DMS114 treated with DMSO at 0.1 percent for 48 hours (cell line): ENCODE measurements at regions not wholly inside any gene's neighbourhood (a gene's known extent, or its start where the extent isn't known, plus 50 kb on each side); places are given as distances from the start of the nearest gene placed in this dataset.

ENCODE experiments used
- DNase-seq: peaks from one replicate; lab custom pipeline; 2025; ENCODE audit not compliant: unreplicated experiment; lab: John Stamatoyannopoulos, UW

GRCh38 chr18:60146220-60146960 is 226.2 kb downstream of the MC4R start:
- DNase-seq: no peak

DNA sequence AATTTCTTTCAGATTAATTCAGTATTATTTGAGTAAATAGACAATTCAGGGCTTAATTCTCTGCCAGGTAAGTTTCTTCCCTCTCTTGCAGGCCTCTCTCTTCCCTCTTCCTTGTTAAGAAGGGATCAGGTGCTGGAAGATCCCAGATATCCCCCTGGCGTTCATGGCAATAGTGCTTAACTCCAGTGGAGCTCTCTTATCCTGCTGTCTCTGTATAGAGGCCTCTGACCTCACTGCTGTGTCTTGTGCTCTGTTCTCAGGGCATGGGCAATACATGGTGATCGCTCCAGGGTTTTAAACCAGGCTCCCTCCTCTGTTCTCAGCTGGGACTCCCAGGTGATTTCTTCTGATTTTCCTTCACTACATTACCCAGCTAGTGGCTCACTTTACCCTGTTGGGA is 226.8 kb downstream of the MC4R start:
- no peak for DNase-seq

GRCh38 chr18:60134806-60135205 is 235.0 kb downstream of the PMAIP1 start:
- DNase-seq: no peak

DNA sequence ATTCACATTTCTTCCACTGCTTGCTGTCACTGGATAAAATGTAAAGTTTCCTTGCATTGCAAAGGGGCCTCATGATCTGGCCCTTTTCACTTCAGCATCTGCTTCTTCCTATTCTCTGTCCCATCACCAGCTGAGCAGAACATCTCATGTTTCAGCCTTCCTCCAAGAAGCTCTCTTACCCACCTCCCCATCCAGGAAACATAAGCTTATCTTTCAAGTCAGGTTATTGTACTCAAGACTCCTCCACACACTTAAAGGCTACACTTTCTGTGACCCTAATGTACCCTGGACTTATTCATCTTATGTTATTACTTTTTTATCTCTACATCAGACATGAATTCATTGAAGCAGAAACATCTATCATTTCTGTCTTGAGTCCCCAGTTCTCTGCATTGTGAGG is 230.5 kb downstream of the PMAIP1 start:
- DNase-seq: no peak

- no peak for DNase-seq
Measured at GRCh38 chr18:60123031-60123430, 223.2 kb downstream of the PMAIP1 start.

DNA sequence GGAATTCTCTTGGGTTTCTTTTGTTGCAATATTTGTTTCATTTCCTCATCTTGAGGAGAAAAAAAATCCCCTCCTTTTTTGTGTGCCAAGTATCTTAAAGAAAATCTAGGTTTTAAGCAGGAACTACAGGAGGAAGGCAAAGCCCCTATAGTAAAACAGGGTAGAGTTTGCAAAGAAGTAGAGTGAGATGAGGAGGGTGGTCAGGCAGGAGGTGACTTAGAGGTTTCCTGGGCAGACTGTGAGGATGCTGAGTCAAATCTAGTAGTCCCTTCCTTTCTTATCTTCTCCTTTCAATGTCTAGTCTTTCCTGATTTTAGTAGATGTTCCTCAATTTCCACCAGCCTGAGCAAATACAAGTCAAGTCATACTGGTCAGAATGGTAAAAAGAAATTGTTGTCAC is 222.5 kb downstream of the PMAIP1 start:
- no peak for DNase-seq

- DNase-seq: no peak
Measured at GRCh38 chr18:60120231-60120750, 220.5 kb downstream of the PMAIP1 start.

- DNase-seq: no peak
Measured at GRCh38 chr18:60117321-60117720, 217.5 kb downstream of the PMAIP1 start.

GRCh38 chr18:60113396-60113795 is 213.6 kb downstream of the PMAIP1 start:
- no peak for DNase-seq

DNA sequence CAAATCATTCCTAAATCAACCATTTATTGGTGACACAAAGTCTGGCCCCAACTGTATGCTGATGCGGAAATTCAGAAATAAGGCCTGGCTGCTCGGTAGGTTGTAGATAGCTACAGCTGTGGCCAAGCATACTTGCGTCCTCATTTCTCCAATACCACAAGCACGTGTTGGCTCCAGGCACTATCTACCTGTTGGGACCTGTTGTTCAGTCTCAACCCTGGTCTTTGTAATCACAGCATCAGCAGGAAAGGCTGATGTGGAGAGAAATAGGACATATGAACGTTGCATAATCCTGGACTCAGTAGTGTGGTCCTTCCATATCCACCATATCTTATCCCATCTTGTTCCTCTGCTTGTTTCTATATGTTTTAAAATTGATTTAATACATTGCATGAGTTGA is 212.6 kb downstream of the PMAIP1 start:
- DNase-seq: no peak

DNA sequence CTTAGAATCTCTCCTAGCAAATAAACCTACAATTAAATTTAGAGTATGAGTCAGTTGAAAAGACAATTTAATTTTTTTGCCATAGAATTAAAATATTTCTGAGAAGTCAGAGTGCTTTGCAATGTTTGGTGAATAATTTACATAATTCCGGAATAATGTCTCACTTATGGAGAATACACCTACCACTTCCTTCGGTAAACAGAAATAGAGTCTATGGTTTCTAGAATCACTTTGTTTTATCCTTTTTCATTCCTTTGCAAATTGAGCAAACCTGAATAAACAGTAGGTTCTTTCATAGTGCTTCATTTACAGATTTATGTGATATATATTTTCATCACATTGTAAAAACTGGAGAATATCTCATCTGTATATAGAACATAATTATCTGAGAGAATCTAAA is 211.7 kb downstream of the PMAIP1 start:
- DNase-seq: no peak

GRCh38 chr18:60110836-60111235 is 211.0 kb downstream of the PMAIP1 start:
- DNase-seq: no peak

DNA sequence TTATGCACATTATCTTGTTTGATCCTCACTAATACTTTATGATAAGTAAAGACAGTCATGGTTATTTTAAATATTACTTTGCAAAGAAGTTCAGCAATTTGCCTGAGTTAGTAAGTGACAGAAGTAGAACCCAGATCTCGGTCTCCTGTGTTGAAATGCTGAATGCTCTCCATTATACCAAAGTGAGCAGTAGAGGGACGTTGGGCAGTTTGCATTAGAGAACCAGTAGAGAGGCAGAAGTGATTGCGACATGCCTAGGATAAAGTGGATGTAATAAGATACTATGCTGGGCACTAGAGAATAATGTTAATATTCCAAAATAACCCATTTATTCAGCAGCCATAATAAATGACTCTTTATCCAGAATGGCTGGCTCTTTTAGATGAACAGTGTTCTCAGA is 201.0 kb downstream of the PMAIP1 start:
- no peak for DNase-seq

- no peak for DNase-seq
Measured at GRCh38 chr18:60099709-60100108, 199.9 kb downstream of the PMAIP1 start.

- DNase-seq: no peak
Measured at GRCh38 chr18:60096428-60096827, 196.6 kb downstream of the PMAIP1 start.

DNA sequence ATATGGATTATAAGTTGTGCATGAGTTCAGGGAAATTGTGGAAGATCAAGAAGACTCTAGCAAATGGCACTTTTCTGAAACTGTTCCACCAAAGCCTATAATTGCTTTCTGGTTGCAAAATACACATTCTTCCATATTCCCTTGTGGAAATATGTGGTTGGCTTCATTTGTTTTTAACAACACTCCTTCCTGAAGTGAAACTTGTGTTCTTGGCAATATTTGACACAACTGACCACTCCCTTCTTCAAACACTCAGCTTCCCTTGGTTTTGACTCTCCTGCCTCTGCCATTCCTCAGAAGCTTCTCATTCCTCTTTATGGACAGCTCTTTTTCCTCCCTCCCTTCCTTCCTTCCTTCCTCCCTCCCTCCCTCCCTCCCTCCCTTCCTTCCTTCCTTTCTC is 192.3 kb downstream of the PMAIP1 start:
- DNase-seq: no peak

DNA sequence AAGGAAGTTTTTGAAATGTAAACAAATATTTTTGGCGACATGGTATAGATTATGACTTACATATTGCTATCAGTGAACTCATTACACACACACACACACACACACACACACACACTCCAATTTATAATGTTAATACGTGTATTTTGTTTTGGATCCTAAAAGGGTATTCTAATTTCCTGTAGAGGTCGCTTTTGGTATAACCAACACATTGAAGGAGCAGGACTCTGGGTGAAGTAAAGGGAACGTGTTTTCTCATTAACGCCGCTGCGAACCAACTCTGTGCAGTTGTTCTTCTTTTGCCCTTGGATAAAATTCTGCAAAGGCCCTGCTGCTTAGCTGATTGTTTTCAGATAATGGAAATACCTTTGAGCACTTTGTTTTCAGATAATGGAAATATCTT is 190.4 kb downstream of the PMAIP1 start:
- DNase-seq: no peak

DNA sequence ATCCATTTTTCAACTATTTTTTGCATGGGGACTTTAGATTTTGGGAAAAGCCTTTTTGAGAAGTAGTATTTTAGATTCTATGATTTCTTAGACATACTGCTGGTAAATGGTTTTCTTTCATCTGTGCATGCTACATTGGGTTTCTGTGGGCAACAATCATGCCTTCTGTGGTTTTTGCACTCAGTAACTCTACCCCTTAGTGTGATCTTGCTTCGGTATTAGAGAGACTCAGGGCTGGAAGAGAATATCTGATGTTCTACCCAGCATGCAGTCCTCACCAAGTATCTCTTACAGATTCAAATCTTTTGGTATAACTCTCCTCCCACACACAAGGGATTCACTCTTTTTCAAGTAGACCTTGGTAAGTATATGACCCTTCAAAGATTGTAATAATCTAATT is 183.0 kb downstream of the PMAIP1 start:
- DNase-seq: no peak

- no peak for DNase-seq
Measured at GRCh38 chr18:60082282-60082681, 182.5 kb downstream of the PMAIP1 start.

DNA sequence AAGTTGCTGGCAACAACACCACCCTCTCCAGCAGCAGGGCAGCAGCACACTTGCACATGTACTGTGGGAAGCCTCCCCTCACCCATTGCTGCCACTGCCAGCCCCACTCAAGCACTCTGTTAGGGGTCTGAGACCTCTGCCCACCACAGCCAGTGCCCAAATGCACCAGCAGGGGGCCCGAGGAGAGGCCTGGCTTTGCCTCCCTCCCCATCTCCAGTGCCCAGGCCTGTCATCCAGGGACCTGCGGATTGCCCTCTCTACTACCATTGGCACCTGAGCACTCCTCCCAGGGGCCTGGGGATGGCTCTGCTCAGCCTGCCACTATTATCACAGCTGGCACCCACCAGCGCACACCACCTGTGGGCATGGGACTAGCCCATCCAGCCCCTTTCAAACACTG is 175.7 kb downstream of the PMAIP1 start:
- no peak for DNase-seq

- no peak for DNase-seq
Measured at GRCh38 chr18:60070631-60071030, 170.8 kb downstream of the PMAIP1 start.

DNA sequence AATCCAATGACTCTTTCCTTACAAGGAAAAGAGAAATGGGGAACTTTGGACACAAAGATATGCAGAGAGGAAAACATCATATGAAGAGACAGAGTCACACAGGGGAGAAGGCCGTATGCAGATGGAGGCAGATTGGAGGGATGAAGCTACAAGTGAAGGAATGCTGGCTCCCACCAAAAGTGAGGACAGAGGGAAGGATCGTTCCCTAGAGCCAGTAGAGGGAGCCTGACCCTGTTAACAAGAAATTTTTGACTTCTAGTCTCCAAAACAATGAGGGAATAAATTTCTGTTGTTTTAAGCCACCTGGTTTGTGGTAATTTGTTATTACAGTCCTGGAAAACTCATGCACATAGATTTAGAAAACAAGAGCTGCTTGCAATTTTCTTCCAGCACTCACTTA is 169.3 kb downstream of the PMAIP1 start:
- DNase-seq: no peak
